Activated naive CD4-positive, alpha-beta T cell treated with anti-CD3 and anti-CD28 coated beads, Interleukin-2, amount 50 U/mL, for 72 hours (primary cell): ENCODE measurements at regions not wholly inside any gene's neighbourhood (a gene's known extent, or its start where the extent isn't known, plus 50 kb on each side); places are given as distances from the start of the nearest gene placed in this dataset.
"Not testable (repeated sequence)": the region's sequence is repeated elsewhere in the genome, so short reads cannot be mapped to it uniquely, and the experiment has no call there.

Source experiments
- ATAC-seq, 2 donors: fragments of 150-1000 bp; cut with Tn5 transposase; 2 replicates each; pipeline ENCODE4 v1.10.0; 2021; ENCODE audit warnings: mild to moderate bottlenecking in 2 of 2, moderate library complexity in 2 of 2
- DNase-seq, 2 donors: peaks; one replicate each; pipeline ENCODE4 v3.0.0; 2021 to 2022; ENCODE audit warnings: low spot score in 2 of 2
- H3K27ac Mint-ChIP-seq, 2 donors: one replicate each; pipeline ENCODE4 v1.8.0; 2022; ENCODE audit warnings: mild to moderate bottlenecking in 2 of 2, mixed read lengths in 2 of 2
- H3K36me3 Mint-ChIP-seq, 2 donors: one replicate each; pipeline ENCODE4 v1.8.0; 2022; ENCODE audit warnings: mixed read lengths in 2 of 2
- H3K9me3 Mint-ChIP-seq, 2 donors: one replicate each; pipeline ENCODE4 v1.8.0; 2022; ENCODE audit warnings: mixed read lengths in 2 of 2

DNA sequence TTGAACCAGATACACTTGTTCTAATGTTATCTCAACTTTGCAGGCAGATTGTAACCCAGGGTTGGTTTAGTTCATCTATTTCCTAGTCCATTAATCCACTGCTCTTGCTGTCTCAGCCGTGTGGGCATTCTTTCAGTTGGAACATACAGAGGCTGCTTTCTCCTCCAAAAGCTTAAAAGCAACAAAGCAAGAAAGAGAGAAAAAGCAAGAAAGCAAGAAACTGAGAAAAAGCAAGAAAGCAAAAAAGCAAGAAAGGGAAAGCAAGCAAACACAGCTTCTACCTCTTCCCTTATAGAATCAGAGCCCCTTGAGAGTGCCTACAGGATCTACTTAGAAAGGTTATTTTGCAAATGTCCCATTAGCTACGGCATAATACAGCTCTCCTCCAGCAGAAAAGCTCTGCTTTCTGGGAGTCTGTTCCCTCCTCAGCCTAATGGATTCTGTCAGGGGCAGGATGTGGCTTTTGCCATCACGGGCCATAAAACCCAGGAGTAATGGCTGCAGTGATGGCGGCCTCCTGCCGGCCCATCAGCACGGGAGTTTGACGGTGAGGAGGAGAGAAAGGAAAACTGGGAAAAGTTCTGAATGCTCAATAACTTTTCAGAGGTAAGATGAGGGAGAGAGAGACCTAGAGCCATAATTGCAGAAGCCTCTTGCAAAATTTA, 156.8 kb upstream of the JARID2 start:
- DNase-seq (no peak), ATAC-seq (no peak)
- no peaks in the 10 kb centered on the region for H3K9me3 Mint-ChIP-seq
- peaks cover 0 to 6% of the 10 kb centered on the region in 2 donors for H3K36me3 Mint-ChIP-seq
- no peak overlapping the region for H3K27ac Mint-ChIP-seq

DNA sequence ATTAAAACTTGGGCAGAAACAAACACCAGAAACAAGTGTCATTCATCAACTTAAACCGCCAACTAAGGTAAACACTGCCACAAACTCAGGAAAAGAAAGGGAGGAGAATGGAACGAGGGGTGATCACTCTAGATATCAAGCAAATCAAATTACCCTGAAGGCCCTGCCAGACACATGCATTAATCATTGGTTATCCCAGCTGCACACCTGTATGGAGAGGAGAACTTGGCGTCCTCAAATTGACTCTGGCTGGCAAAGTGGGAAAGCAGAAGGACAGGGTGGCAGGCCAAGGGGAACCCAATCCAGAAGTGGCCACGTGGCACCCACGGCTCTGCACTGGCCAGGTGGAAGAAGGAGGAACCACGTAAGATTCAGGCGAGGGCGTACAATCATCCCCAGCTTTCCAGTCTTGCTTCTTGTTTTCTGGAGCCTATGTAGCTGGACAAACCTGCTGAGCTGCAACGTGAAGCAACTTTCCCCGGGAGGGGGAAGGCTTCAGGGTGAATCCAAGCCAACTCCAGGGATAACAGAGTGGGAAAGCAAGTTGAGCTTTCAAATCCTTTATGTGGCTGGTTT, 156.2 kb upstream of the JARID2 start:
- ATAC-seq (no peak), DNase-seq (no peak)
- Mint-ChIP-seq H3K36me3 (peaks cover 0 to 6% of the 10 kb centered on the region in 2 donors), H3K27ac (no peak overlapping the region), H3K9me3 (no peaks in the 10 kb centered on the region)

DNA sequence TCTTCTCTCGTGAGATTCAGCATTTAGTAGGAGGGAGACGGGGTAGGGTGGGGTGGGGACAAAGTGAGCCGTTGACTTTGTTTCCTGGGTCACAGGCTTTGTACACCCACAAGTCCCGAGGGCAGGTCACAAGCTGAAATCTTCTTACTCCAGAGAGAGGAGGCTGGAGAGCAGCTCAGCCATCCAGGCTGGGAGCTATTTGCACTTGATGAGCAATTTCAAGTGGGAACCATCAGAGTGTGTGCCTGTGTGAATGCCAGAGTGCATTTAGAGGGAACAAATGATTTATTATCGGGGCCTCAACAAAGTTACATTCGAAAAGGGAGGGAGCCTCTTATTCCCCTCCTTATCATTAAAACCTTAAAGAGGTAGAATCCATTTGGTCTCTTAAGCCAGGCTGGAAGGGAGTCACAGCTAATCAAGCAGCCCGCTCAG, 155.7 kb upstream of the JARID2 start:
- ATAC-seq (no peak), DNase-seq (no peak)
- H3K27ac Mint-ChIP-seq: no peak overlapping the region

DNA sequence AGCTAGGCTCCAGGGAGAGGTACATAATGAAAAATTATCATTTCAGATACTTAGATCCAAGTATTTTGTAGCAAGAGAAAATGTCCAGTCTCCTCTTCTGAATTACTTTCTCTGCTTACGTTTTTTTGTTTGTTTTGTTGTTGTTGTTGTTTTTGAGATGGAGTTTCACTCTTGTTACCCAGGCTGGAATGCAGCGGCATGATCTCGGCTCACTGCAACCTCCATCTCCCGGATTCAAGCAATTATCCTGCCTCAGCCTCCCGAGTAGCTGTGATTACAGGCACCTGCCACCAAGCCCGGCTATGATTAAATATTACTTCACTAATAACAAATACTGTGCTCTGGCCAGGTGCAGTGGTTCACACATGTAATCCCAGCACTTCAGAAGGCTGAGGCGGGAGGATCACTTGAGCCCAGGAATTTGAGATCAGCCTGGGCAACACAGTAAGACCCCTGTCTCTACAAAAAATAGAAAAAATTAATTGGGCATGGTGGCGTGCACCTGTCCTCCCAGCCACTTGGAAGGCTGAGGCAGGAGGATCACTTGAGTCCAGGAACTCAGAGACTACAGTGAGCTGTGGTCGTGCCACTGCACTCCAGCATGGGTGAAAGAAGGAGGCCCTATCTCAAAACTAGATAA, 155.0 kb upstream of the JARID2 start:
- no peaks in the 10 kb centered on the region for H3K9me3 Mint-ChIP-seq
- peaks cover 0 to 8% of the 10 kb centered on the region in 2 donors for H3K36me3 Mint-ChIP-seq
- ATAC-seq: no peak
- no peak for DNase-seq
- no peak overlapping the region for H3K27ac Mint-ChIP-seq

More for the DNA sequence above, 155.7 kb upstream of the JARID2 start:
- Mint-ChIP-seq H3K9me3 (no peaks in the 10 kb centered on the region), H3K36me3 (peaks cover 0 to 6% of the 10 kb centered on the region in 2 donors)

DNA sequence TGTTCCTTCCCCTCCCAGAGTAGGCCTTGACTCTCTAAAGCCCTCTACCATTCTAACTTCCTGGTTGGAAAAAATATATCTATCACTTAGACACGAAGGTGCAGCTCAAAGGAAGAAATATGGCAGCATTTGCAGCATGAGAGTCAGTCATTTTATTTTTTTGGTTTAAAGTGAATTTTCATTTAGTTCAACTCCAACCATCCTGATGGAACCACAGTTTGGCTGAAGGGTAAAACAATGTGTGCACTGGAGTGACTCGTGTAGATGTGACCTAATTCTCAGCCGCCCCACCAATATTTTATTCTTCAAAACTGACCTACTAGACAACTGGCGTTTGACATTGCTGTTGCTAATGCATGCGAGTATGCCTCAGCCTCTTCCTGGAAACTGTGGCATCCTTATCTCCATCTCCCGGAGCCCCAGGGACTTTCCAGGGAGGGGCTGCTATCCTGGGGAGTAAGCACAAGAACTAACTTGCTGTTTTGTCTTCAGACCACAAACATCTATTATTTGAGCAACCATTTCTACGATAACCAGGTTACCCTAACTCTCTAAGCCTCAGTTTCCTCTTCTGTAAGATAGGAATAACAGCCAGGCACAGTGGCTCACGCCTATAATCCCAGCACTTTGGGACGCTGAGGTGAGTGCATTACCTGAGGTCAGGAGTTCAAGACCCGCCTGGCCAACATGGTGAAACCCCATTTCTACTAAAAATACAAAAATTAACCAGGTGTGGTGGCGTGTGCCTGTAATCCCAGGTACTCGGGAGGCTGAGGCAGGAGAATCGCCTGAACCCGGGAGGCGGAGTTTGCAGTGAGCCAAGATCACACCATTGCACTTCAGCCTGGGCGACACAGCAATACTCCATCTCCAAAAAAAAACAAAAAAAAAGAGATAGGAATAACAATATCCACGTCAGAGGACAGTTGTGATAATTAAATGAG, 148.7 kb upstream of the JARID2 start:
- DNase-seq: no peak
- Mint-ChIP-seq H3K36me3 (peaks cover 0 to 7% of the 10 kb centered on the region in 2 donors), H3K9me3 (no peaks in the 10 kb centered on the region), H3K27ac (no peak overlapping the region)
- no peak for ATAC-seq

DNA sequence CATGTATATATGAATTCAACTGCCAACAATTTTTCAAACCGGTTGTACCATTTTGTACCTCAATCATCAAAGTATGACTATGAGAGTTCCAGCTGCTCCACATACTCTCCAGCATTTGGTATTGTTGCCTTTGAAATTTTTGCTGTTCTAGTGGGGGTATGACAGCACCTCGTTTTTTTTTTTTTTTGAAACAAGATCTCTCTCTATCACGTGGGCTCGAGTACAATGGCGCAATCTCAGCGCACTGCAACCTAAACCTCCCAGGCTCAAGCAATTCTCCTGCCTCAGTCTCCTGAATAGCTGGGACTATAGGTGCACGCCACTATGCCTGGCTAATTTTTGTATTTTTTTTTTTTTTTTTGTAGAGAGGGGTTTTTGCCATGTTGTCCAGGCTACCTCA, 144.7 kb upstream of the JARID2 start:
- H3K9me3 Mint-ChIP-seq: peaks cover 3 to 12% of the 10 kb centered on the region in 2 donors
- DNase-seq (no peak), ATAC-seq (no peak)
- H3K36me3 Mint-ChIP-seq: peaks cover 0 to 18% of the 10 kb centered on the region in 2 donors
- no peak overlapping the region for H3K27ac Mint-ChIP-seq

DNA sequence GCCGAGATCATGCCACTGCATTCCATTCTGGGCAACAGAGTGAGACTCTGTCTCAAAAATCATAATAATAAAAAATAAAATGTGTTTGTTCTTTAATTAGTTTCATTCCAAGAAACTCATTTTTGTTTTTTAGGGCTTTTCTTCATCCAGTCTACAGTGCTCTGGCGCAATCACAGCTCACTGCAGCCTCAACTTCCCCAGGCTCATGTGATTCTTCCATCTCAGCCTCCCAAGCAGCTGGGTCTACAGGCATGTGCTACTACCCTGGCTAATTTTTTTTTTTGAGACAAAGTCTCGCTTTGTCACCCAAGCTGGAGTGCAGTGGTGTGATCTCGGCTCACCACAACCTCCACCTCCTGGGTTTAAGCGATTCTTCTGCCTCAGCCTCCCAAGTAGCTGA, 143.6 kb upstream of the JARID2 start:
- ATAC-seq: no peak
- peaks cover 3 to 12% of the 10 kb centered on the region in 2 donors for H3K9me3 Mint-ChIP-seq
- H3K27ac Mint-ChIP-seq: no peak overlapping the region
- peaks cover 0 to 25% of the 10 kb centered on the region in 2 donors for H3K36me3 Mint-ChIP-seq
- DNase-seq: no peak

DNA sequence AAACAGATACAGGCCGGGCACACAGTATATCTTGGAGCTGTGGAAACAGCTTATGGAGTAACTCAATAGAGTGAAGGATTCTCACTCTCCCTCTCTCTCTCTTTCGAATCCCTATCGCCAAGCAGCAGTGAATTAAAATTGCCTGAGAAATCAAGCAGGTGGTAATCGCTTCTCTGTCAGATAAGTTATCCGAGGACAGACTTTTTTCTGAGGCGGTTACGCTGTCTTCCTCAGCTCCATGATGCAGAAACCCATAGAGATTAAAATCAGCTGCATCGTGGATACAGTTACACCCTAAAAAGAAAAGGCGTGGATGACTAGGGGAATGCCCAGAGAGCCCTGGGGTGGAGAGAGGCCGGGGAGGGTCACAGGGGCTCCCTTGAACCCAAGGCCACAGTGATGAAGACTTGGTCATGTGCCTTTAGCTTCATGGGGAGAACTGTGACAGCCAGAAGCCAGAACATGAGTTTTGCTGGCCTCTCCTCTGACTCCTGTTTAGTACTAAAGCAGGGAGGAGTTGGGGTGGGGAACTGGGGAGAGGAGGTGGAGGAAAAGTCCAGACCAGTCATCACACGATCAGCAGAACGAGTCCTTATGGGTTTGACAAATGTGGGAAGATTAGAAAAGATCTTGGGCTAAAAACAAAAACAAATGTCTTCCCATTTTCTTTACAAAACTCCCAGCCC, 138.8 kb upstream of the JARID2 start:
- ATAC-seq (no peak), DNase-seq (no peak)
- H3K27ac Mint-ChIP-seq: no peak overlapping the region
- H3K36me3 Mint-ChIP-seq: peaks cover 0 to 25% of the 10 kb centered on the region in 2 donors
- peaks cover 3 to 17% of the 10 kb centered on the region in 2 donors for H3K9me3 Mint-ChIP-seq

DNA sequence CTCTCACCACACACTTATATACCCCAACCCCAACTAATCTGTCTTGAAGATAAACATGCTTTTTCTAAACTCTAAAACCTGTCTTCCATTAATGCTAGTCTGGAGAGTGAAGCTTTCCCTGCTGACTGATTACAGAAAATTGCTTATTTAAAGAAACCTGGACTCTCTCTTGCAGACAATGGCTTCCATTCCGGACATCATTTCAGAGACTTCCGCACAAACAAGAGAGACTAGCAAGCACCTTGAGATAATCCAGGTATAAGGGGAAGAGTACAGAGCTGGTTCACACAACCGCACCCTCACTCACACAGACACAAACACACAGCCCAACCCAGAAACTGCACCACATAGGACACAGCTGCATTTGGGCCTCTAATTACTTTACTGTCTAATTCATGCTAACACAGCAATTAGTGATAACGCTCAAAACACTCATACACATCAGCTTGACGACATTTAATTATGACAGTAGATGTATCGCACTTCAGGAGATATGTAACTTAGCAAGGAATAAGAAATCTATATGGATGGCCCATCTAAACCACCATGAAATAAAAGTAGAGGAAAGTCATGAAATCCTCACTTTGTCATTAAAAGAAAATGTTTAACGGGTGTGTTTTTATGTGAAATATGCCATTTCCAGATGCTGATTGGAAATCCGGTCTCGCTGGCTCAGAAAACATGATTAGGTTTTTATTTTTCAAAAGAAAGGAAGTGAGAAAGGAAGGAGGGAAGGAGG, 138.1 kb upstream of the JARID2 start:
- Mint-ChIP-seq H3K27ac (no peak overlapping the region), H3K36me3 (peaks cover 0 to 25% of the 10 kb centered on the region in 2 donors), H3K9me3 (peaks cover 3 to 17% of the 10 kb centered on the region in 2 donors)
- ATAC-seq (no peak), DNase-seq (no peak)

DNA sequence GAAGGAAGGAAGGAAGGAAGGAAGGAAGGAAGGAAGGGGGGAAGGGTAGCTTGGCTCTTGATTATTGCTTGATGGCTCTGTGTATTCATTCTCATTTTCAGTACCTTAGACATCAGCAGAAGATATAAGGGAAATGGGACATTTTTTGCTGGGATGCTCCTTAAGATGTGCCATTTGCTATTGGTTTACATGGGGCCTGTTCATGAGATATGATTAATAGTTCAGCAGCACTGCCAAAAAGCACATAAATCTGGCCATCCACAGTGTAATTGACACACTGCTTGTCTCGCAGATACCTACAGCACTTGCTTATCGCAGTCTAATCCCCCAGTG, 137.5 kb upstream of the JARID2 start:
- peaks cover 0 to 25% of the 10 kb centered on the region in 2 donors for H3K36me3 Mint-ChIP-seq
- ATAC-seq (no peak), DNase-seq (no peak)
- no peak overlapping the region for H3K27ac Mint-ChIP-seq
- H3K9me3 Mint-ChIP-seq: peaks cover 3 to 17% of the 10 kb centered on the region in 2 donors

DNA sequence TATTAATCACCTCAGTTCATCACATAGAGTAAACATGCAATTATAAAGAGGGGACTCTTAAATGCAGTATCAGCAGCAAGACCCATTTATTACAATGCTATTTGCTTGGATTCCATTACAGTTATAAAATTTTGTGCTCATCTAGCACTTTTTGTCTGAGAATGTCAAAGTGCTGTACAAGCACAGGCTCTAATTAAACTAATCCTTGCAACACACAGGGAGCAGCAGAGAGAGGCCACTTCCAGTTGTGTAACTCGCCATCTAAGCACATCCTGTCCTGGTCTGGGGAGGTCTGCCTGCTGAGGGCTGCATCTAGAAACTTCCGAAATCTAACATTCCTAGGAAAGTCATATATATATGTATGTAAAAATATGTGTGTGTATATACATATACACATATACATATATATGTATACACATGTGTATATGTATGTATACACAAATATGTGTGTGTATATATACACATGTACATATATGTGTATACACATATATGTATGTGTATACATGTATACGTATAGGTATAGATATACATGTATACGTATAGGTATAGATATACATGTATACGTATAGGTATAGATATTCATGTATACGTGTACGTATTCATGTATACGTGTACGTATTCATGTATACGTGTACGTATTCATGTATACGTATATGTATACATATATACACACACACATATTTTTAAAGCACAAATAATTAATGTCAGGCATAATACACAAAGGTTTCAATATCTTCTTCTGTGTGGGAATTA, 136.4 kb upstream of the JARID2 start:
- no peak overlapping the region for H3K27ac Mint-ChIP-seq
- peaks cover 0 to 20% of the 10 kb centered on the region in 2 donors for H3K36me3 Mint-ChIP-seq

DNA sequence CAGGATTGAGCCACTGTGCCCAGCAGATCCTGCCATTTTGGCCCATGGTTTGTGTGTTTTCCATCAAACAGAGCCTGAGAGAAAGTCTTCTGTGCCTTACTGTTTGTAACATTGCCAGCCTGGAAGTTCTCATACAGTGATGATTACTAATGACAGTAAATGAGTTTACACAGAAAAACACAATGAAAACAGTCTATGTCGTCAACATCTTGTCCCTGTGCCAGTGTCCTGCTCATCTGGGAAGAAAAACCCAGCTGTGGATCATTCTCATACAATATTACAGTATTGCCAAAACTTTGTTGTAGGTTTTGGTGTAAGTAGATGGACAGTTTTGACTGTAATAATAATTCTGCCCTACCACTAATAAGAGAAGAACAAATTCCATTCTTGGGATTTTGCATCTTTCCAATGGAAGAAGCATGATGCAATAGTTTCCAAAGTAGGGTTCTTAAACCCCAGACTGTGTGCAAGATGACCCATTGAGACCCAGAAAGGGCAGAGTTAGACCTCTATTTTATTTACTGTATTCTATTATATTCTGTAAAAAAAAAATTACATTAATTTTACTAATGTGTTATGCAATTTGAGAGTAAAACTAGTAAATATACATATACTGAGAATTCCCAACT, 135.0 kb upstream of the JARID2 start:
- H3K9me3 Mint-ChIP-seq: peaks cover 0 to 4% of the 10 kb centered on the region in 2 donors
- H3K36me3 Mint-ChIP-seq: peaks cover 0 to 13% of the 10 kb centered on the region in 2 donors
- no peak for DNase-seq
- H3K27ac Mint-ChIP-seq: no peak overlapping the region
- no peak for ATAC-seq

More for the DNA sequence above, 136.4 kb upstream of the JARID2 start:
- H3K9me3 Mint-ChIP-seq: peaks cover 3 to 10% of the 10 kb centered on the region in 2 donors
- no peak for ATAC-seq
- DNase-seq: no peak

DNA sequence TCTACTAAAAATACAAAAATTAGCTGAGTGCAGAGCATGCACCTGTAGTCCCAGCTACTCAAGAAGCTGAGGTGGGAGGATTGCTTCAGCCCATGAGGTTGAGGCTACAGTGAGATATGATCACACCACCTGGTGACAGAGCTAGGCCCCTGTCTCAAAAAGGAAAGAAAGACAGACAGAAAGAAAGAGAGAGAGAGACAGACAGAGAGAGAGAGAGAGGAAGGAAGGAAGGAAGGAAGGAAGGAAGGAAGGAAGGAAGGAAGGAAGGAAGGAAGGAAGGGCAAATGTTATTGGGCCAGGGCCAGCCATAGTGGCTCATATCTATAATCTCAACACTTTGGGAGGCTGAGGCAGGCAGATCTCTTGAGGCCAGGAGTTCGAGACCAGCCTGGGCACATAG, 134.3 kb upstream of the JARID2 start:
- H3K9me3 Mint-ChIP-seq, H3K36me3 Mint-ChIP-seq, DNase-seq, ATAC-seq, H3K27ac Mint-ChIP-seq: not testable (repeated sequence)

DNA sequence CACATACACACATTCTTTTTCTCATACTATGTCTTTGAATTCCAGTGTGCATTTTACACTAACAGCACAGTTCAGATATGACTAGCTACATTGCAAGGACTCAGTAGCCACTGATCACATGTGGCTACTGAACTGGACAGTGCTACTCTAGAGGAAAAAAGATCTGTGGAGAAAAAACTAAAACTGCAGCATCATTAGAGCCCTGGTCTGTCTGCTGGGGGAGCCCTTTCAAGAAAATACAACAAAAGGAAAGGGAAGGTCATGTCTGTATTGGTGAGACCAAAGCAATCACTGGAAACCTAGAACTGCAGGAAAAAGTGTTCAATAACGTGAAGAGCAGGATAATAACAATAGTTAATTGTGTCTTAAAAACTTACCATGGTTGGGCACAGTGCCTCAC, 132.3 kb upstream of the JARID2 start:
- Mint-ChIP-seq H3K9me3 (no peaks in the 10 kb centered on the region), H3K27ac (peak overlapping the region in 1 of 2 donors; percentile 33), H3K36me3 (no peaks in the 10 kb centered on the region)
- no peak for DNase-seq
- ATAC-seq: no peak

DNA sequence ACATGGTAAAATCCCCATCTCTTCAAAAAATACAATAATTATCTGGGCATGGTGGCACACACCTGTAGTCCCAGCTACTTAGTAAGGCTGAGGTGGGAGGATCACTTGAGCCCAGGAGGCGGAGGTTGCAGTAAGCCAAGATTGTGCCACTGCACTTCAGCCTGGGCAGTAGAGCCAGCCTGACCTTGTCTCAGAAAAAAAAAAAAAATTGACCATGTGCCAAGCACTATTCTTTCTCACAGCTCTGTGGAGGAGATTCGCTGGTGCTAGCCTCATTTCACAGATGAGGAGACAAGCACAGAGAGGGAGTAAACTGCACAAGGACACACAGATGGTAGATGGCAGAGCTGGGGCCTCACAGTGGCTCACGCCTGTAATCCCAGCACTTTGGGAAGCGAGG, 131.8 kb upstream of the JARID2 start:
- peak overlapping the region in 1 of 2 donors; percentile 33 for H3K27ac Mint-ChIP-seq

More for the DNA sequence above, 131.8 kb upstream of the JARID2 start:
- Mint-ChIP-seq H3K36me3 (no peaks in the 10 kb centered on the region), H3K9me3 (no peaks in the 10 kb centered on the region)
- DNase-seq: no peak
- no peak for ATAC-seq
